Stimulated activated CD4-positive, alpha-beta T cell treated with anti-CD3 and anti-CD28 coated beads, Interleukin-2, amount 100 ng/mL, for 48 hours (primary cell): ENCODE measurements at regions not wholly inside any gene's neighbourhood (a gene's known extent, or its start where the extent isn't known, plus 50 kb on each side); places are given as distances from the start of the nearest gene placed in this dataset.

Experiments used
- DNase-seq, 2 donors: peaks; one replicate each; pipeline ENCODE4 v3.0.0-alpha.2; 2020

DNA sequence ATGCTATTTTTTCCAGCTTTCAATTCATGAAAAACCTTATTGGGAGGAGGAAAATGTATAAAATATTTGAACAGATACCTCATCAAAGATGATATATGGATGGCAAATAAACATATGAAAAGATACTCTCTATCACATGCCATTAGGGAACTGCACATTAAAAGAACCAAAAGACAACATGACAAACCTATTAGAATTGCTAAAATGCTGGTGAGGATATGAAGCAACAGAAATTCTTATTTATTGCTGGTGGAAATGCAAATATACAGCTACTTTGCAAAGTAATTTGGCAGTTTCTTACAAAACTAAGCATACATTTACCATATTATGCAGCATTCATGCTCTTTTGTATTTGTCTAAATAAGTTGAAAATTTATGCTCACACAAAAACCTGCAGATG is 1783.9 kb upstream of the PCDH20 start:
- no peak for DNase-seq

- no peak for DNase-seq
Observed at GRCh38 chr13:63198071-63198470, 1782.4 kb upstream of the PCDH20 start.

DNA sequence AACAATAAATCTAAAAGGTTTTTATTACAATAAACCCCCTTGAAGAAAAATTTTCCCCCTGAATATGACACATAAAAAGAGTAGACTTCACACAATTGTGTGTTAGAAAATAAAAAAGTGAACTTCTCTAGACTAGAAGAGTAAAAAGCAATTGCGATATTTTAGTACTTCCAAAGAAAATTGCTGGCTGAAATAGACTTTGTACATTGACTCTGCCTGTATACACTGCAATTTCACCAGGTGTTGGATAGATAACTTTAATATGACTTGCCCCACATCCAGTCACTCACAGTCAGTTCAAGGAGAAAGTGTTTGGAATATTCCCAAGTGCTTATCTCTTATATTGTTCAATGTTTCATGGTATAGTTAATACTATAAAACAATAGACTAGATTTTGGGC is 1780.1 kb upstream of the PCDH20 start:
- no peak for DNase-seq

GRCh38 chr13:63190742-63191141 is 1775.1 kb upstream of the PCDH20 start:
- no peak for DNase-seq

DNA sequence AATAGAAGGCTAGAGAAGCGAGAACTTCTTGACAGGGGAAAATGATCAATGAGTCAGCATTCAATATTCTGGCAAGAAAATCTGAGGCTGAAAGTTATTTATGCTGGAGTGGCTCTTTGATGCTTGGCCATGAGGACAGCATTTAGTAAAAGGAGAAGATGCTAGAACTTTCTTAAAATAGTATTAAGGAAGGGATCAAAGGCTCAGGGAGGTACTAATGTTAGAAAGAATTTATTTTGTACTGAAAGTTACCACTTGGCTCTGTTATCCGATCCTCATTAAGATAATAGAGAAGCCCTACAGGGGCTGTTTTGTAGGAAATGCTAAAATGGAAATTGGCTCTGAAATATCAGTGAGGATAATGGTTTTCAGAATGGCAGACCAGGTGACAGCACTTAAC is 1774.6 kb upstream of the PCDH20 start:
- no peak for DNase-seq

DNA sequence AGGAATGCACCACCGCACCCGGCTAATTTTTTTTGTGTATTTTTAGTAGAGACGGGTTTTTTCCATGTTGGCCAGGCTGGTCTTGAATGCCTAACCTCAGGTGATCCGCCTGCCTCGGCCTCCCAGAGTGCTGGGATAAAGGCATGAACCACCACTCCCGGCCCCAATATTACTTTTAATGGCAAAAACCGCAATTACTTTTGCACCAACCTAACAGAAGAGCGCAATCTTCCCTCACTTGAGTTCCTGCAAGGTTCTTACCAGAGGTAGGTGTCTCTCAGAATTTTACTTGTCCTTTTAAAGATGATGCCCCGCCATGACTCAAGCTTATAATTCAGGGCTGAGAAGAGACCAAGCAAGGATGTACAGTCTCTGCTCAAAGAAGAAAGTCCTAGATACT is 1774.1 kb upstream of the PCDH20 start:
- no peak for DNase-seq

DNA sequence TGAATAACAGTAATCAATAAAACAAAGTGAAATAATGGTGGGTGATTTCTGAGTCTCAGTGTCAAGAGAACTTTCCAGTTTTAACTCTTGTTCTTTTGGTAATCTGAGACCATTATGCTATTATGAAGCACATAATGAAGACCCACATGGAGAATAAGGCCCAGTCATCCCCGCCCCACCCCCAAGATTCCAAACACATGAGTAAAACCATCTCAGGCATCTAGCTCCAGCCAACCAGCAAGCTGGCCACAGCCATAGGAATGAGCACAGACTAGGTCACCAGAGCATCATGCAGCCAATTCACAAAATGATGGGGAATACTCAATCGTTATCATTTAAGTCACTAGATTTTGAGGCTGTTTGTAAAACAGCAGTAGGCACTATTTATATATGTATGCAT is 1769.0 kb upstream of the PCDH20 start:
- DNase-seq, result no peak

DNA sequence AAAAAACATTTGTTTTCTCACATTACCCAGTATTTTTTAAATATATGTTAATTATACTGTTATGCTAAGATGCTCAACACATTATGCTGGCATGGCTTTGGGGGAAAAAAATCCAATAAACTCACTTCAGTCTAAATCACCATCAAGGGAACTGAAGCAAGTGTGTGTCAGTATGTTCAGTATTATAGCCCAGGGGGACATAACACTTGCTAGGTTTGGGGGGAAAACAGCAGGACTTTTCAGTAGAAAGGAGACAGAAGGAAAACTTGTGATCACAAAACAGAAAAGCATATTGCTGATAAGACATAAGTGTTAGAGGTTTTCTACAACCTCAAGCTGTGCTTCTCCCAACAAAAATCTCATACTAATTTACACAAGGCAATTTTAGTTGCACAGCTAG is 1759.9 kb upstream of the PCDH20 start:
- no peak for DNase-seq

DNA sequence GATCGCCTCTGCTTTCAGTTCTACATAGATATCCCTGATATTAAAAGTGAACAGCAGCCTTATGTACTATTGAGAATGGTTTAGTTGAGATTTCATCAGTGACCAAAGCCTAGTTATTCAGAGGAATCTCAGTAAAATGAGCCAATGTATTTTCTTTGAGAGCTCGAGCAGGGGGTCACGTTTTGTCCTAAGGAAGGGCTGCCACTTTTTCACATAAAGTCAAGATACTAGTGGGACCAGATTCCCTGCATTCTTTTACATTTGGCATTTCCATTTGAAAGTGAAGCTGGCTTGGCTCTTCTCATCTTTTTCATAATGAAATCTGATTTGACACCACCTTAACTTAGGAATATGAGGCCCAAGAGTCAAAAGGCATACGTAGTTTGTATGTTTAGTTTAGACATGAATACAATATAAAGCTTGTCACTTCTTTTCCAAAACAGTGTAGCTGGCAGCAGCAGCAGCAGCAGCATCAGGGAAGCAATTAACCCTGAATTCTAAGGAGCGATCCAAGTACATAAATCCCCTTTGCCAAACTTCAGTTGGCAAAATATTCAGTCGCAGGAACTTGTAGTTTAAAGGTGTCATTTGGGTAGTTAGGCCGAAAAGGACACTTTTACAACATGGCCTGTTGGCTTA is 1752.2 kb upstream of the PCDH20 start:
- no peak for DNase-seq

GRCh38 chr13:63166345-63166744 is 1750.7 kb upstream of the PCDH20 start:
- DNase-seq, result no peak

DNA sequence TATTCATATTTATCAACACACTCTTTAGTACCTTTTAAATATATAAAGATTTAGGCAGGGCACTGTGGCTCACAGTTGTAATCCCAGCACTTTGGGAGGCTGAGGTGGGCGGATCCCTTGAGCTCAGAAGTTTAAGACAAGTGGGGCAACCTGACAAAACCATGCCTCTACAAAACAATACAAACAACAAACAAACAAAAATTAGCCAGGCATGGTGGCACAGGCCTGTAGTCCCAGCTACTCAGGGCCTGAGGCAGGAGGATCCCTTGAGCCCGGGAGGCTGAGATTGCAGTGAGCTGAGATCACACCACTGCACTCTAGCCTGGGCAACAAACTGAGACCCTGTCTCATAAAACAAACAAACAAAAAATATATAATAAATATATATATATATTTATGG is 1748.3 kb upstream of the PCDH20 start:
- DNase-seq, result no peak

GRCh38 chr13:63161219-63161618 is 1745.6 kb upstream of the PCDH20 start:
- DNase-seq, result no peak

GRCh38 chr13:63156816-63157215 is 1741.2 kb upstream of the PCDH20 start:
- DNase-seq, result no peak

- DNase-seq, result no peak
Observed at GRCh38 chr13:63149375-63149774, 1733.7 kb upstream of the PCDH20 start.

GRCh38 chr13:63139277-63139676 is 1723.6 kb upstream of the PCDH20 start:
- no peak for DNase-seq

- no peak for DNase-seq
Observed at GRCh38 chr13:63129995-63130394, 1714.3 kb upstream of the PCDH20 start.

DNA sequence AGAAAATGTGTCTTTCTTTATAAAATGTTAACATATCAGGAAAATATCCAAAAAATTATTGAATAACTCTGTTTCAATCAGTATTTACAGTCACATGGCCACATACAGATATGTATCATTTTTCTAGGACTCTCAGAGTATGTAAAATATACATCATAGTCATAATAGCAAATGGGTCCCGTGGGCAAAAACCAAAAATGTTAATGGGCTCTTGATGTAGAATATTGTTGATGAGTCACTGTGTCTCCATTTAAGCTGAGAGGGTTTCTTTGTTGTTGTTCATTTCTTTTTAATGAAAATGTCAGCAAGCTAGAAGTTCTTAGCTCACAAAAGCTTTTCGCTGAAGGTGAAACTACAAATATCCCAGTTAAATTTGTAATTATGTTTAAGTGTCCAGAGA is 1713.1 kb upstream of the PCDH20 start:
- no peak for DNase-seq

DNA sequence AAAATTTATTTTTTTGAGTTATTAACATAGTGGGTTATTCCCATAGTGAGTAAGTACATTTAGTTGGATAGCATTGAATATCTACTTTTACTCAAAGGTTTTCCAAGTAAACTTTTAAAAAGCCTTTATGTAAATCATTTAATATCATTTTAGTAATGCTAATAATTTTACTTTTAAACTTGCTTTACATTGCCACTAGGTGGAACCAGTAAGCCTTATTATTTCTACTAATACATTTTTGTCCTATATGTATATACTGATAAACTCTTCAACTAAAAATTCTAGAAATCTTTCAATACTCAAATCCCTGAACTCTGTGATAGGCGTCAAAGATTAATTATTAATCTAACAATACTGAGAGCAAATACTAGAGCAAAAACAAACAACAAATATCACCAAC is 1709.2 kb upstream of the PCDH20 start:
- DNase-seq, result no peak

DNA sequence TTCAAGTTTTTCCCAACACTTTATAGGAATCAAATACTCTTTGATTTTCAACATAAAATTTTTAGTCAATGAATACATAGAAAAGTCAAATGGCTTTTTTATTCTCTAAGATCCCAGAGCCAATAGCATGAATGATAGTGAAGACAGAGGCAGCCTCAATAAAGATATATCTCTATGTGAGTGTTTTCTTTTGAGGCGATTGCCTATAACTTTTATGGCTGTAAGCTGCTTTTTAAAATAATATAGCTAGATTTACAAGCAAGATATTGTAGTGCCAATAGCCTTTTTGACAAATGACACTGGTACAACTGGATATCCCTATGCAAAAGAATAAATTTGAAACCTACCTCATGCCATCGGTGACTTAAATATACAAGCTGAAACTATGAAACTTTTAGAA is 1705.2 kb upstream of the PCDH20 start:
- no peak for DNase-seq

DNA sequence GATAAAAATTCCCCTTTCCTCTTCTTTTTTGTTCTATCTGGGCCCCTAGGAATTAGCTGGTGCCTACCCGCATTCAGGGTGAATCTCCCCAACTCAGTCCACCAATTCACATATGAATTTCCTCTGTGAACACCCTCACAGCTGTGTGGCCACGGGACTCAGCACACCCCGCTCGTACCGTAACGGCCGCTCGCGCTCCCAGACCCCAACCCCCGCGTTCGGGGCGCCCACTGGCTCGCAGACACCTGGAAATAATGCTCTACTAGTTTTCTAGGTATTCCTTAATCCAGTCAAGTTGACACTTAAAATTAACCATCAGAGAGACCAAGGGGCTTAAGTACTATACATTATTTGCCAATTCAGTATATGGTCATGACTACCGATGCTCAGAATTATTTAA is 1702.1 kb upstream of the PCDH20 start:
- DNase-seq, result no peak

- no peak for DNase-seq
Observed at GRCh38 chr13:63112799-63113395, 1697.2 kb upstream of the PCDH20 start.

DNA sequence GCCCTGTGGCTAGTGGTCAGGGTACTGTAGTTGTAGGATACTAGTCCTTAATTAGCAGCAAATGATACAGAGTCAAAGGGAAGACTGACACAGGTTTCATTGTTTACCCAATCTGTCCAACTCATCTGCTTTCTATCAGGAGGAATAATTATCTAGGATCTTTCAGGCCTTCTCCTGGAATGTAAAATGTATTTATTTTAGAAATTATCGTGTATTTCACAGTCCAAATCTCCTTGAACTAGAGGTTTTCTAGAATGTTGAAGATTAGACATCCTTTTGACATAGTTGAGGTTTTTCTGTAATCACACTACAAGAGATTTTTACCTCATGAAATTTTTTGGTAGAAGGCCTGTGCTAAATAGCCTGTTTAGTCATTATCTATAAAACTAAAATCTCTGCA is 1694.8 kb upstream of the PCDH20 start:
- DNase-seq, result no peak

DNA sequence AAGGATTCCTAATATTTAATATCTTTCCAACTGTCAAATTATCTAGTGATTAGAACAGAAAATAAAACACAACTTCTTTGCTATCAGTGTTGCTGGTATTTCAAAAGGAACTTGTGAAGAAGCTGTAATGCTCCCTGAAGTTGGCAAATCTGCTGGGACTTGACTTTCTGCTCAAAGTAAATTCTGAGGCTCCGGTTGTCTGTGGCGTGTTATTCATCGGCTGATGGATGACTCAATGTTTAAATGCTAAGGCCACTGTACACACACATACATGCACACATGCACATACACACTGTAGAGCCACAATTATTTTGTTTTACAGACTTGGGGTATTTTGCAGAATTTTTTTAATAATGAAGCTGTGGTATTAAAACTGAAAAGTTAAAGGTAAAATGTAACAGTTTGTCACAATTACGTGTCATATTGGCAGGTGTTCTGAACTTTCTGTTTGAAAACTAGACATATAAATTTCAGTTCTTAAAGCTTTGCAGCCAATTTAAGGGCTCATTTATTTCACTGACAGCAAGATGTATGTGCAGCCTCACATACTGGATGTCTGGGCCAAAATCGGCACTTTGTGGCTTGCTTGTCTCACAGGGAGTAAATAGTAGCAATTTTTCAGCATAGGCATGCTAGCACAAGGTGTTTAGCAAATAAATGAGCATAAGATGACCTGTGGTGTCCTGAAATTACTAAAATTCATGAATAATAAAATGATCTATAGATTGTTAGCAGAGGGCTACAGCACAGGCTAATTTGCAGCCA is 1691.7 kb upstream of the PCDH20 start:
- DNase-seq, result no peak

DNA sequence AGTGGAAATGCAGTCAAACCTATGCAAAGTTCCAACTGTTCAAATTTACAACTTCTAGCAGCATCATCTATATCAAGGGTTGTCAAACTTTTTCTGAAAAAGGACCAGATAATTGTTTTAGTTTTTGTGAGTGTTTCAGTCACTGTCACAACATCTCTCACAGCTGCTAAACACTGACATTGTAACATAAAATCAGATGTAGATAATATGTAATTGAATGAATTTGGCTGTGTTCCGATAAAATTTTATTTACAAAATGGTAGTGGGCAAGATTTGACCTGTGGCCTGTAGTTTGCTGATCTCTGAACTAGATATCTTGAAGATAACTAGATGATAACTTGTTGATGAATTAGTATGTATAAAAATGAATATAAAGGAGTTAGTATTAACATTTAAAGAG is 1679.1 kb upstream of the PCDH20 start:
- no peak for DNase-seq
